SK-N-MC (cell line): ENCODE measurements at regions not wholly inside any gene's neighbourhood (a gene's known extent, or its start where the extent isn't known, plus 50 kb on each side); places are given as distances from the start of the nearest gene placed in this dataset.

Source experiments
- EZH2 ChIP-seq: fragments of 200-600 bp; sonication (generic); IDR thresholded peaks from one replicate; pipeline ENCODE4 v1.6.1; 2017; ENCODE audit warnings: antibody characterized with exemption
- FOXP2 ChIP-seq: optimal IDR thresholded peaks from 2 replicates; pipeline ENCODE3; 2011; ENCODE audit warnings: mild to moderate bottlenecking, moderate library complexity; ENCODE audit not compliant: insufficient read depth; ENCODE audit errors: extremely low read length, control extremely low read depth

GRCh38 chr7:145431834-145432233, 596.0 kb upstream of the TPK1 start:
- TF ChIP-seq EZH2 (no peak), FOXP2 (no peak)
